ENCODE measurements at regions not wholly inside any gene's neighbourhood (a gene's known extent, or its start where the extent isn't known, plus 50 kb on each side); places are given as distances from the start of the nearest gene placed in this dataset.

DNA sequence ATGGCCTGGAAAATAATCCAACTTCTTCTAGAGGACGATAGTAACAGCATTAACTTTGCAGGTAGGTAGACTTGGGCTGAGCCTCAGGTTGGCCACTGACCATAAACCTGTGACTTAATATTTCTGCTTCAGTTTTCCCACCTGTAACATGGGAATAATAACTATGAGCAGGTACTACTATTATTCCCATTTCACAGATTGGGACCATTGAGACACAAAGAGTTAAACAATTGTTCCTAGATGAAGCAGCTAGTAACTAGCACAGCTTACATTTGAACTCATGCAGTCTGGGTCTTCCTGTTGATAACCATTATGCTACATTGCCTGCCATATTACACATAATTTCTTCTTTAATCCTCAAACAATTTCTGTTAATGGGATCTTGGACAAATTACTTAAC is 217.7 kb downstream of the NUAK1 start:
- no peak for DNase-seq (ENCODE audit: low spot score)
- TF ChIP-seq CTCF (IDR thresholded peaks at IDR 0.05; ENCODE audit: extremely low read depth, missing control alignments) = no peak

- TF ChIP-seq CTCF (IDR thresholded peaks at IDR 0.05; ENCODE audit: extremely low read depth, missing control alignments) = no peak
- DNase-seq (ENCODE audit: low spot score) = no peak
These were observed 216.7 kb downstream of the NUAK1 start for GRCh38 chr12:105921872-105922669.

DNA sequence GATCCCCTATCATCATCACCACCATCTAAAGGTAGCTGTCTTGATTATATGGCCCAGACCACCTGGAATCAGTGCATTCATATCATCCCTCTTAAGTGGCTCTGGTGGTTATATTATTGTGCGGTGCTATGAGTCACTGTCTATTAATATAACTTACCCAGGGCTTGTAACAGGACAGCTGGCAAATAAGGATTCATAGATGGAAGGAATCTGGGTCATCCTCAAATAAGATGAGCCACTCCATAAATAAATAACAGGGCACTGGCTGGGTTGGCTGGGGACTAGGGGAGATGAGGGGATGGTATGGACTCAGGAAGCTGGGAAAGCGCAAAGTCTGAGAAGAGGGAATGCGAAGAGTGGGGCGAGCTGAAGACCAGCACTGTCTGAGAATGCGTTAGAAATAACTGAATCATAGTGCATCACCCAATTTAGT is 216.1 kb downstream of the NUAK1 start:
- no peak for DNase-seq (ENCODE audit: low spot score)
- no peak for TF ChIP-seq CTCF (IDR thresholded peaks at IDR 0.05; ENCODE audit: extremely low read depth, missing control alignments)

- no peak for DNase-seq (ENCODE audit: low spot score)
These were observed 214.1 kb downstream of the NUAK1 start for GRCh38 chr12:105924526-105925208.

GRCh38 chr12:105927564-105927963 is 211.2 kb downstream of the NUAK1 start:
- TF ChIP-seq CTCF (IDR thresholded peaks at IDR 0.05; ENCODE audit: extremely low read depth, missing control alignments) = no peak
- DNase-seq (ENCODE audit: low spot score) = no peak

More at GRCh38 chr12:105924526-105925208, 214.1 kb downstream of the NUAK1 start:
- no peak for TF ChIP-seq CTCF (IDR thresholded peaks at IDR 0.05; ENCODE audit: extremely low read depth, missing control alignments)

DNA sequence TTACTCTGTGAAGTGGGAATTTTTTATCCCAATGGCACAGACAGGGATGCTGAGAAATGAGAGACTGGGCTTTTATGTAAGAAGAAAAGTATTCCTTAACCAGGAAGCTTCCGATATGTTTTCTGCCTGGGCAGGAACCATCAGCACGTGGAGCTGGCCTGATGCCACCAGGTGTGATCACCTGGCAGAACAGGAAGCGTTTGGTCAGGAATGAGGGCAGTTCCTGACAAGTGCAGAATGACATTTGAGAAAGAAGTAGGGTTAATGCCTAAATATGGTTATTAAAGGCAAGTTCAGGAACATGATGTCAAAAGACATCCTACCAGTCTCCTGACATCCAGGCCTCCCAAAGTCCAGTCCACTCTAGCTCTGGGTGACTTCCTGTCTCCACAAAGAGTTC is 210.3 kb downstream of the NUAK1 start:
- DNase-seq (ENCODE audit: low spot score) = no peak
- TF ChIP-seq CTCF (IDR thresholded peaks at IDR 0.05; ENCODE audit: extremely low read depth, missing control alignments) = no peak

DNA sequence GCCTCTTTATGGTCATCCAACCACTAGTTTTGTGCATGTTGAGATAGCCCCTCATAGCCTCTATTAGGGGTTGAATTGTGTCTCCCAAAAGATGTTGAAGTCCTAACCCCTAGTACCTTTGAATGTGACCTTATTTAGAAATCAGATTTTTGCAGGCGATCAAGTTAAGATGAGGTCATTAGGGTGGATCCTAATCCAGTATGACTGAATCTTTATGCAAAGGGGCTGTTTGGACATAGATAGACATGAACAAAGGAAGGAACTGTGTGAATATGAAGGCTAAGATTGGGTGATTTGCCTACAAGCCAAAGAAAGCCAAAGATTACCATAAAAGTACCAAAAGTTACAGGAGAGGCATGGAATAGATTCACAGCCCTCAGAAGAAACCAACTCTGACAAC is 209.6 kb downstream of the NUAK1 start:
- no peak for TF ChIP-seq CTCF (IDR thresholded peaks at IDR 0.05; ENCODE audit: extremely low read depth, missing control alignments)
- no peak for DNase-seq (ENCODE audit: low spot score)

All from GM20000 (cell line).